Activated CD4-positive, CD25-positive, alpha-beta regulatory T cell treated with anti-CD3 and anti-CD28 coated beads, Interleukin-2, amount 50 U/mL, for 16 hours (primary cell): ENCODE measurements at regions not wholly inside any gene's neighbourhood (a gene's known extent, or its start where the extent isn't known, plus 50 kb on each side); places are given as distances from the start of the nearest gene placed in this dataset.
"Not testable (repeated sequence)": the region's sequence is repeated elsewhere in the genome, so short reads cannot be mapped to it uniquely, and the experiment has no call there.

ENCODE experiments used
- DNase-seq: peaks from one replicate; pipeline ENCODE4 v3.0.0-alpha.2; 2020; ENCODE audit warnings: low read depth, low spot score

DNA sequence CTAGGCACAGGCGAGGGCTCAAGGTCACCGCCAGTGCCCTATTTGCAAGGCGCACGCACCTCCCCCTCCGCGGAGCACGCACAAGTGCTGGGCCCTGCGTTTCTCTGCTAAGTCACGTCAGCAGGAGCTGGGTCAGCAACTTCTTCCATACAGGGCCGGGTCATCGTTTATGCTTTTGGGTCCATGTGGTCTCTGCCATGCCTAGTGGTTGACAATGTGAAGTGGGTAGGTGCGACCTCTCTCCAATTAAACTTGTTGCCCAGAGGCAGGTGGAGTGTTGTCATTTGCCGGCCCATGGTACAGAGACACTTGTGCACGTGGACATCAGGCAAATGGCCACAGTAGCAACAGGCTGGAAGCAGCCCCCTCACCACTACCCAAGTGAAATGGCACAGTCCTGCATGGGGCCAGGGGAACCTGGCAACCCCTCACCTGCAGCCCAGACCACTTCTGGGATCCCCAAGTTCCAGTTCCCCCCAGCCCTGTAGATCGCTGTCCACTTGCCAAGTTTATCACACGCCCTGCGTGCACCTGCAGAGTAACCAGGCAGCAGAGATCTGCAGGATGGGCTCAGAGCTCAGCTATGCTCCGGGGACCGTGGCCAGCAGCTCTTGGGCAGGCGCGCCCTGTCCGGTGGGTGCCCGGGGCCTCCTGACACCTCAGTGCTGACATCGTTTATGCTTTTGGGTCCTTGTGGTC, 86.1 kb upstream of the PPP2R2D start:
- DNase-seq = no peak

- no peak for DNase-seq
Measured at GRCh38 chr10:131815266-131816156, 85.3 kb upstream of the PPP2R2D start.

DNA sequence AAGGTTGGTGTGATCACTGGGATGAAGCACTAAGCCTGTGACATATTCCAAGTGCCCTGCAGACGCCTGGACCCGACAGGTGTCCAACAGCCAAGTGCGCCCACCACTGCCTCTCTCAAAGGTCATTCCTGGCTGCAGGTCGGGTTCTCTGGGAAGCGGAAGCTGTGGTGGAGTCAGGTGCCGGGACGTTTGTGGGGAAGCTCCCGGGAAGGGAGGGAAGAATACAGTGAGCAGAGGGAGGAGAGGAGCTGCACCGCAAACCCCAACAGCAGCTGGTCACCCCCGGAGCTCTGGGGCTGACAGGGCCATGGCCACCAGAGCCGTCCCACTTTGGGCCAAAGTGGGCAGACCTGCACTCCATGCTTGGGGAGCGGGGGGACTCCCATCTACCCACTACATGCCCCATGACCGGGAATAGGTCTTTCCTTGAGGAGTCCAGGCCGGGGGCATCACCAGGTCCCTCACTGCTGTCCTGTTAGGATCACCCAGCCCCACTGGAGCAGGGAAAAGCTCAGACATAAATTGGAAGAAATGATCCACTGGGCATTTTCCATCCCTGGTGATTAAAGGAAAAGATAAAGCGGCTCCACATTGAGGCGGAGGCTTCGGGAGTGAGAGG, 84.5 kb upstream of the PPP2R2D start:
- no peak for DNase-seq

DNA sequence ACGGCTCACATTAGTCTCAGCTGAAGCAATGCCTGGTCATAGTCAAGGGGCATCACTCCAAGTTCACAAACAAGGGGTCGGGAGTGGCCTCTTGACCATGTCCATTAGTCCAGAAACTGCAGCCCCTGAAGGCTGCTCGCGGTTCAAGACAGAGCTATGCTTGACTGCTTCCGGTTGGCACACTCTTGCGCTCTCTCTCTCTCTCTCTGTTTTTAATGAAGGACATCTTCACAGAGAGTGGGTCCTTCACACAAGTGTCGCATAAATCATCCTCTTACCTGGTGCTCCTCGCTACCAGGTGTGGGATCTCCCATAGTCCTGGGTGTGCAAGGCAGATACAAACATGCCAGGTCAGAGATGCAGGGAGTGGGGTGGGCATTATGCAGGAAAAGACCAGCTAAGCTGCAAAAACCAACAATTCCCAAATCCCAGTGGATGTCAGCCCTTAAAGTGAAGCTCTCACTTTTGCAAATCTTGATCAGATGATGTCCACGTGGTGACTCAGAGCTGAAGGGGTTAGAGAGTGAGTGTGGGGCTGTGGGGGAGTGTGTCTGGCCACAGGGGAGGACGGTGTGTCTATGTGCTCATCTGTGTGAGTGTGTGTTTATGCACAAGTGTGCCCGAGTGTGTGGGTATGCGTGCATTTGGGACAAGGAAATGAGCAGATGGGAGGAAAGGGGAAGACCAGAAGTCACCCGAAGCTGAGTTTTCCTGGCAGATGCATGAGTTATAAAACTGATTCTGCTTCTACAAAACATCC, 83.7 kb upstream of the PPP2R2D start:
- DNase-seq = no peak

- no peak for DNase-seq
Measured at GRCh38 chr10:131817866-131818509, 82.8 kb upstream of the PPP2R2D start.

DNA sequence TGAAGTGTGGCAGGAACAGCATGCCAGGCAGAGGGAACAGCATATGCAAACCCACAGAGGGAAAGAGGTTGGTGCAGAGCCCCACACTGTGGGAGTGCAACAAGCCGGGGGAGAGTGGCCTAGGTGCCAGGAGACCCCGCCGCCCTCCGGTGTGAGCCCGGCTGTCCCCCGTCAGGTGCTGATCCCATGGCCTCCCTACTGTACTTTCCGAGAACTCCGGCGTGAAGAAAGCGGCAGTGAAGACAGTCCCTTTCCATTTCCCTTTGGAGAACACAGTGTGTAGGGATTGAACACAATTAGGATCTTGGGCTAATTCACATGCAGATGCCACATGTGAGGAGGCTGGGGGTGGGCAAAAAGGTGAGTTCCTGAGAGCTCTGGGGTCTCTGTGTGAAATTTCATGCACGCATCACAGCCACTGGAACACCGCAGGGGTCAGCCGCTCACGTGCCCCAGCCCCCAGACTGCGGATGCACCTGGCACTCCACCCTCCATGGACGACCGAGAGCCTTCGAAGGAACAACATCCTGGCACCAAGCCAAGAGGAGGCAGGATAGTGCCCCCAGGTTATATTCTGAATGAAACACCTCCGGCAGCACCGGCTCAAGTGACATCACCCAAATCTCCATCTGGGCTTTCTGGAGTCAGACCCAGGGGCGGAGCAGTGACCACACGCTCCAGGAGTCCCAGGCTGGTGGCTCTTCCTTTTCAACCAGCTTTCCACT, 82.1 kb upstream of the PPP2R2D start:
- no peak for DNase-seq

DNA sequence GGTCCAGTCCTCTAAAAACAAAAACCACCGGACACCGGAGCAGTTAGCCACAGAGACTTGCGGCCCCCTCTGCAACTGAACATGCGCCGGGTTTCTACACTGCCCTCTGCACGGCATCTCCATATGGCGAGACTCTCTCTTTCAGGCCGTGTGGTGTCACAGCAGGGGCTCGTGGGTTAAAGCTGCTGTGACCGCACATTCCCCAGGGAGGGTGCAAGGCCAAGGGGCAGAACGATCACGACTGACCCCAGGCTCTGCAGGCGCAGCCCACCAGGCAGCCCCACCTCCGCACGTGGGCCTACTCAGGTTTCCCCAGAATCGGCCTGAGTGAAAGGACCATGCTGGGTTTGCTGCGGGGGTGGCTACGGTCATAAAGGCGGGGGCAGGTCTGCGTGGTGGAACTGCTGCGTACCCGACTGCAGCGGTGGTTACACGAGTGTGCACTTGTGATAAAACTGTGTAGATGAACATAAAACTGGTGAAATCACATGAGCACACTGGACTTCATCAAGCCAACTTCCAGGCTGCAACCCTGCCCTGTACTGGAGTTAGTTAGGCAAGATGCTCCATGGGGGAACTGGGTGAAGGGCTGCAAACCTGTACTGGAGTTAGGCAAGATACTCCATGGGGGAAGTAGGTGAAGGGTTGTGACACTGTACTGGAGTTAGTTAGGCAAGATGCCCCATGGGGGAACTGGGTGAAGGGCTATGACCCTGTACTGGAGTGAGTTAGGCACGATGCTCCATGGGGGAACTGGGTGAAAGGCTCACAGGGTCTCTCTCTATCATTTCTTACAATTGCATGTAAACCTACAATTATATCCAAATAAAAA, 81.4 kb upstream of the PPP2R2D start:
- DNase-seq = no peak

DNA sequence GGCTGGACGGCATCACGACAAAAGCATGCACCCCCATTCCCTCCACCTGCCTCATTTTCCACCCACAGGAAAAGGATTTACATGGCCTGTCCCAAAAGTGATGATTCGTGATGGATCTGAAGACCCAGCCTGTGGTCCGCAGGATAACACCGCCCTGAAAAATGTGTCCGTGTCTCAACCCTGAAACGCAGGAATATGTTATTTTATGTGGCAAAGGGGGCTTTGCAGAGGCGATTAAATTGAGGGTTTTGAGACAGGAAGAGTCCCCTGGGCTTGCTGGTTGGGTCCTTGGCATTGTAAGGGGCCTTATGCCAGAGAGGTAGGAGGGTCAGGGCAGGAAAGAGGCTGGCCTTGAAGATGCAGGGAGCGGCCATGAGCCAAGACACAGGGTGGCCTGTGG, 80.2 kb upstream of the PPP2R2D start:
- no peak for DNase-seq

DNA sequence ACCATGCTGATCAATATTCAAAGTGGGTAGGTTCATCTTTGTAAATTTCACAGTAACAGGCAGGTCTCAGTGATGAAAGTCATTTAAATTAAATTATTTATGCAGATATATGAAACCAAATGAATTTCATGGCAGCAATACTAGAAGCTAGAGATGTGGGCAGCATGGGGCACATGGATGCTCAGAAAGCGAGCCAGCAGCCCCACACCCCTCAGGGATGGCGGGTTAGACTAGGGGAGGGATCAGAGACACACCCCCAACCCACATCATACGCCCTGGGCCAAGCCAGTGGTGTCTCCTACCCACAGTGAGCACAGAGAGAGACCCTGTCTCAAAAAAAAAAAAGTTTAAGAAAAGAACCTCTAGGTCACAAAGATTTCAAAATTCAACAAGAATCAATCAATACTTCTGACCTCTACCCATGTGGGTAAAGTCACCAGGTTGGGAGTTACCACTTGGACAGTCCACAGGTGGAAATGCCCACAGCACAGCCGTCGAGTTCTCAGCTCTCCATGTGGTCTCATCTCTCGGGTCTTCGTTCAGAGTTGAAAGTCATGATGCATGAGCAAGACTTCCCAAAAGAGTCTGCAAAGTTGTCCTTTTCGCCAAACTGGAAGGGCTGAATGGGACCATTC, 79.3 kb upstream of the PPP2R2D start:
- no peak for DNase-seq

DNA sequence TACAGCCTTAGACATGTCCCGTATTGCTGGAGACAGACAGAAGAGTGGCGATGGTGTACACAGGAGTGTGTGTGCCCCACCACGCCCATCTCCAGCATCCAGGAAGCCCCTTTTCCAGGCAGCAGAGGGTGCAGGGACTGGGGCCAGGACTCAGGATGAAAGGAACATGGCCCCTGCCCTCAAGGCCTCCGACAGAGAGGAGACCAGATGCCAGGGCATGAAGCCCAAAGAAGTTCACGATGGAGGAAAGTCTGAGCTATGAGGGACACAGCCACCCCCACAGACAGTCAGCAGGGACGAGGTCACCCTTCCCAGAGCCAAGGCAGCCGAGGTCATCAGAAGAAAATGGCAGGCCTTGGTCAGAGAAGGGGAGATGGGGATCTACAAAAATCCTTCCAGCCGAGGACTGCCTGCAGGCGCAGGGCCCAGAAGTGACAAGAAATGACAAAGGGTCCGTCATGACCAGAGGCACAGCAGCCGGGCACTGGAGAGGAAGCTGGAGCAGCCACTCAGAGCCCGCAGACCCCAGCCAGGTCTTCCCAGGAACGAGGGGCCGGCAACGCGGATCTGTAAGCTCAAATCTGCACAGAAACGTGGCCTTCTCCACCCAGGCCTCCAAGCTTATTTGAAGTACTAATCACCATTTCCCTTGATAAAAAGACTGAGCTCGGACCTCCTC, 78.7 kb upstream of the PPP2R2D start:
- DNase-seq = no peak

GRCh38 chr10:131822692-131823245, 78.0 kb upstream of the PPP2R2D start:
- DNase-seq = no peak

DNA sequence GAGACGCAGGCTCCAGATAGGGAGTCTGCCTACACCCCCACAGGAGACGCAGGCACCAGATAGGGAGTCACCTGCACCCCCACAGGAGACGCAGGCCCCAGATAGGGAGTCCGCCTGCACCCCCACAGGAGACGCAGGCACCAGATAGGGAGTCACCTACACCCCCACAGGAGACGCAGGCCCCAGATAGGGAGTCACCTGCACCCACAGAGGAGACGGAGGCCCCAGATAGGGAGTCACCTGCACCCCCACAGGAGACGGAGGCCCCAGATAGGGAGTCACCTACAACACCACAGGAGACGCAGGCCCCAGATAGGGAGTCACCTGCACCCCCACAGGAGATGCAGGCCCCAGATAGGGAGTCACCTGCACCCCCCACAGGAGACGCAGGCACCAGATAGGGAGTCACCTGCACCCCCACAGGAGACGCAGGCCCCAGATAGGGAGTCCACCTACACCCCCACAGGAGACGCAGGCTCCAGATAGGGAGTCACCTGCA, 77.2 kb upstream of the PPP2R2D start:
- not testable (repeated sequence) for DNase-seq

DNA sequence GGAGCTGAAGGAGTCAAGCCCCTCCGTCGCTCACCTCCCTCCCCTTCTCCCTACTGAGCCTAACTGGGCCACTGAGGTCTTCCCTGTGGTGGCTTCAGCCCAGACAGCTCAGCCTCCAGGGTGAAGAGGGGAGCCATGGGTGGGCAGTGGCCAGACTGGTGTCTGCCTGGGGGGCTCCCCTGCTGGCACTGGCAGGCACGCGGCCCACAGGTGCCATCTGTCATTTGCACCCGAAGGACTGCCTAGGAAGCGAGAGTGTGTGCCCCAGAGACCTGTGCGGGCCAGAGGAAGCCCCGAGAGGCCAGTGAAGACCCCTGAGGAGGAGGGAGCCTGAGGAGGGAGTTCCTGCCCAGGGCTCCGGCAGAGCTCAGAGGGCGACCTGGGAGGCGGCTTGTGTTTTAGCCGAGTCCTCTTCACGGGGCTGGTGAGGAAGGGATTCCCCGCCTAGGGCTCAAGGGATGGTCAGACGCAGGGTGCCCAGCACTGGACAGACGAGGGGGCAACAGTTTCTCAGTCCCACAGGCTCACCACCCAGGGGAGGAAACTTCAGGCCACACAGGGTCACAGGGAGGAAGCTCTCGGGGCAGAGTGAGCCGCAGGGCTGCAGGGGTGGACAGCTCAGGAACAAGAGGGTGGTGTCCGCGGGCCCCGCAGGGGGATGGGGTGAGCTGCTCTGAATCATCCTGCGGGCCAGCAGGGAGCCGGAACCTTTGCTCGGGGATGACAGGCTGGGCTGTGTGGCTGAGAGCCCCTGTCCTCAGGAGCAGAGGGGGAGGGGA, 76.2 kb upstream of the PPP2R2D start:
- DNase-seq = no peak

- no peak for DNase-seq
Measured at GRCh38 chr10:131825150-131825848, 75.5 kb upstream of the PPP2R2D start.

DNA sequence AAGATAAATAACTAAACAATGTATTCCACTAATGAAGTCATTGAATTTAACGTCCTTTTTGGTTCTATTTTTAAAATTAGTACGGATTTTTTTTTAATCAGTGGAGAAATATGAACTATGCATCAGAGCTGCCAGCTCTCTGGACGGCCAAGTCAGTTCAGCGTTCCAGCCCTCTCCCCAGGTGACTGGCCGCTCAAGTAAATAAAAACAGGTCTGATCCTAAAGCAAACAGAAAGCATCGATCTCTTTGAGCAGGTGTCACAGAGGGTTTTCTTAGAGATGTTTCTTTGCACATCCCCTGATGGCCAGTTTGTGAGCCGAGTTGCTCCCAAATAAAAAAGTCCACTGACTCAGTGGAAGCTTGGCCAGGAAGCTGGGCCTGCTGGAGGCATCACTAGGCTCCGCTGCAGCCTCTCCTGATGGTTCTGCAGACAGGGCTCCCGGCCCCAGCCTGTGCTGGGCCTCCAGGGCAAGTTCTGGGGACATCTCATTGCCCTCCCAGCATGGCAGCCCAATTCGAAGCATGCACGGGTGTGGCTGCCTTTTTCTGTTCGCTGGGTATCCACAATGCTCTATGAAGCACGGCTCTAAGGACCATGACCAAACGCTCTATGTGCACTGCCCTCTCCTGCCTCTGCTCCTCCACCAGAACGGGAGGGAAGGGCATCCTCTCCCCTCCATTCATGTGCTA, 74.7 kb upstream of the PPP2R2D start:
- DNase-seq = no peak
